GM18520 (cell line): ENCODE measurements at regions not wholly inside any gene's neighbourhood (a gene's known extent, or its start where the extent isn't known, plus 50 kb on each side); places are given as distances from the start of the nearest gene placed in this dataset.
"Not testable (repeated sequence)": the region's sequence is repeated elsewhere in the genome, so short reads cannot be mapped to it uniquely, and the experiment has no call there.

Source experiments
- ATAC-seq: cut with Tn5 transposase; IDR thresholded peaks from one replicate; pipeline ENCODE4 v1.9.1; 2021; ENCODE audit not compliant: unreplicated experiment

DNA sequence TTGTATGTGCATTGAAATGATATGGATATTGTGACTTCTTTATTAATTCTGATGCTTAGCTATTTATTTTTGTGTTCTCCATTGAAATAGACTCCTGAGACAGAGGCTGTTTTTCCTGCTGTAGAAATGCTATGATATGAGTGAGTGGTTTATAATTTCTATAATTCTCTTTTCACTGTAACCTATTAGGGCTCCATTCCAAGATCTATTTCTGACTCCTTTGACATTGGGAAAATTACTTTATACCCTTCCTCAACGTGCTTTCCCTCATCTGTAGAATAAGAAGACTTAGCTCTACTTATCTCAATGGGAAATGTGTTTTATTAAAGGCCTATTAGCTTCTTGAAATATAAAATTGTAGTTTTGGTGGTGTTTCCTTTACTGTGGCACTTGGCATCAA, 144.5 kb upstream of the RPRM start:
- ATAC-seq: no peak

DNA sequence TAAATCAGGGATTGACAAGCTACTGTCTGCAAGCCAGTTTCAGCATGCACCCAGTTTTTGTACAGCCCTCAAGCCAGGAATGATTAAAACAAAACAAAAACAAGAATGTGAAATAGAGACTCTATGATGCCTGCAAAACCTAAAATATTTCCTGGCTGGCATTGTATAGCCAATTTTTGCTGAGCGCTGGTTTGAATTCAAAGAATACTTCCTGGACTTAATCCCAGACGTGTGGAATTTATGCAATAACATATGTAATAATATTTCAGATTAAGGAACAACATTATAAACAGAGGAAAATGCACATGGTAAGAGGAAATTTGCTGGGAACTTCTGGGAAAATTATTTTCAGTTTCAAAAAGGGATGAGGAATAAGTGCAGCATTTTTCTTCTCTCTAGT, 148.1 kb upstream of the RPRM start:
- no peak for ATAC-seq

DNA sequence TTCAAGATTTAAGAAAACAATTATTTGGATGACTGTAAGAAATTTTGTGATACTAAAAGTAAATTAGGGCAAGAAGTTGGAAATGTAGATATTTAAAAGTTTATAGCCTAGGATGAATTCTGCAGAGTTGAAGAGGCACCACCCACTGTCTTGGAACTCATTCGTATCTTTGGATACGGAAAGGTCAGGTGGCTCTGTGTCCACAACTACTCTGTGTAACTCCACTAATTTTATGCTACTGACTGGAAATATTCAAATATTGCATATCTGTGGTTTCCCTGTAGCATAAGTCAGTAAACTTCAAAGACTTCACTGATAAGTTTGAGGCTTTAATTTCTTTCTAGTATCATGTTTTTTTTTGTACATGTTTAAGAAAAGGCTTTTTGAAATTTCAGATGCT, 156.9 kb upstream of the RPRM start:
- no peak for ATAC-seq

DNA sequence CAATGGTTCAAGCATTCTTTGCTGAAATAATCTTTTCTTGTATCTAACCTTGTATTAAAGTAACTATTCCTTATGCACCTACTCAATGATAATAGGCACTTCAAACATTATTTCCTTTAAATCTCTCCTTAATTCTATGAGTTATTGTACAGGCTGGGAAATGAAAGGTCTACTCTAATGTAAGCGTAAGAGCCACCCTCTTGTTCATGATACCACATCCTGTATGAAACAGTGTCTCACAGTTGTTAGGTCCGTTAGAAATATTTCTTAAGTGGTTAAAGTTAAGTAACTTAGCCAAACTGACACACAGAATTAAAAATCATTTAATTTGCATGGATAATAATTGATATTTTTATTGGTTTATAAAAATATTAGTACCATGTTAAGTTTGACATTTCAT, 162.5 kb upstream of the RPRM start:
- no peak for ATAC-seq

DNA sequence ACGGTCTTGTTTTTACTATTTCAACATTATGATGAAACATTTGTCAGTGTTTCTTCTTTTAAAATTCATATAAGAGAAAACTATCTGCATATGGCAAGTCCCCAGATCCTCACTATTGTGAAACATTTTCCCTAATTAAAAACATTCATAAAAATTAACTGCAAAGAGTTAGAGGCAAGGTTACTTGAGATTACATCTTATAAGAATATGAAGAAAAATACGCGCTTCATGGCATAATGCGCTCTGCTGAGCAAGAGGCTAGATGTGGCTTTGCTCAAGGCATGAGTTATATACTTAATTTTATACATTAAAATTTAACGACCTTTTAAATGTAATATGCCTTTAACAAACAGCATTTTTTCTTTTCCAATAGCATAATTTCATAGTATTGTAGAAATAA, 166.4 kb upstream of the RPRM start:
- no peak for ATAC-seq

DNA sequence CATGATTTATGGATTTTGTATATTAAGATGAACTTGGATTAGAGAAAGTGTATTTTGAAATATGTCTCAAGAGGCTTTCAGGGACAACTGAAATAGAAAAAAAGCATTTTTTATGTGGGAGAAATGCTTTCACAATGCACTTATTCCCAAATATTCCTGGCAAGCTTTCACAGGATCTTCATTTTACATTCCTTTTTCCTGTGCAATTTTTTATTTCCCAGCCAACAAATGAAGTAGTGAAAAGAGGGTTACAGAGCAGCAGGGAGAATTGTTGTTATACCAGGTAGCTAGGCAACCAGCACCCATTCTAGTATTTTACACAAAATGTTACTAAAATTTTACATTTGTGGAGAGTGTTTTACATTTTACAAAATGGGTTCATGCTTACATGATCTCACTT, 167.0 kb upstream of the RPRM start:
- ATAC-seq: no peak

DNA sequence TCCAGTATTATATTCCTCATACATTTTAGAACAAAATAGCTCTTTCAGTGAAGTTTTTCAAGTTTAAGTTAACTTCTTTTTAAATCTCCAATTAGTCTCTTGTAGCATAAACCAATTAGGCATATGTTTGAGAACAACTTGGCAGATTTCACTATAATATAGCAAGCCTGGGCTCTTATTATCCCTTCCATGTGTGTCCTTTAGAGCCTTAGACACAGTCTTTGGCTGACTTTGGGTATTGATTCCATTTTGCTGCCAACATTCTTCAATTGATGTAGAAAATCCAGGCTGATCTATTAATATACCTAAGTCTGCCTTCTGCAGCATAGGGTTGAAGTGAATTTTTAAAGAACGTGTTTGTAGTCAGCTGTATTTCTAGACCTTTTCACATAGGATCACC, 179.1 kb upstream of the RPRM start:
- ATAC-seq: no peak

DNA sequence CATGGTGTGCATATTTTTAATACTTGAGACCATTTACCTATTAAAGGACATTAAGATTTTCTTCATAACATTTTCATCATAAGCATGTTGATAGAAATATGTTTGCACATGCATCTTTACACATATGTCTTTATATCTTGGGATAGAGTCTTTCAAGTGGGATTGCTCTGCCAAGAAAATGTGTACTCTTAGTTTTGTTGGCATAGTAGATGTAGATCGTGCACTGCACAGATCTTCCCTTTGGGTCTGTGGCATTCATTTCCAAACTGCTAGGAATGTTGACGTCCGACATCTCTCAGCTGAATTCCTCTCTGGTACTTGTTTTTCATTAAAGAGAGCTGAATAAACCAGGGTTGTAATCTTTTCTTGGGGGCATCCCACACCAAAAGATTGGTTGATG, 183.2 kb upstream of the RPRM start:
- no peak for ATAC-seq

DNA sequence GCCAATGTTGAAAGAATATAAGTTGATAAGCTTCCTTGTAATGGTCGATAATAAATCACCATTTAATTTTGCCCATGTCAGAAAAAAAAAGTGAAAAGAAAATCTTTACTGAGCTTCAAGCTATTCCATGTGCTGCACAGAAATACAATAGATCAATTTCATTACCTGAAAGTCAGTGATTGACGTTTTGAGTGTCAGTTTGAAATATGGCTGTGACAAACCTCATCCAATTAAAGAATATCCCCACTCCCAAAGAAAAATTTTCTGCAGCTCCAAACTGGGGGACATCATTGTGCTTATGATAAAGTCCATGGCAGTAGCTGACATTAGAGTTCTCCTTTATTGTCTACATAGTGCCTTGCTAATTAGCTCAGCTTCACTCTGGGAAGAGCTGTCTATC, 184.8 kb upstream of the RPRM start:
- no peak for ATAC-seq

DNA sequence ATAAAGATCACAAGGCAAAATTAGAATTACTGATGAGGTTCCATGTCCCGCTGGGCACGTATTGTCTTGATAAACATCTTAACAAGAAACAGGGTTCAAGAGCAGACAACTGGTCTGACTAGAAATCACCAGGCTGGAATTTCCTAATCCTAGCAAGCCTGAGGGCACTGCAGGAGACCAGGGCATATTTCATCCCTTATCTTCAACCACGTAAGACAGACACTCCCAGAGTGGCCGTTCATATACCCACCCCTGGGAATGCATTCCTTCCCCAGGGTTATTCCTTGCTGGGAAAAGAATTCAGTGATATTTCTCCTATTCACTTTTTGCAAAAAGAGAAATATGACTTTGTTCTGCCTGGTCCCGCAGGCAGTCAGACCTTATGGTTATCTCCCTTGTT, 185.4 kb upstream of the RPRM start:
- ATAC-seq: not testable (repeated sequence)

DNA sequence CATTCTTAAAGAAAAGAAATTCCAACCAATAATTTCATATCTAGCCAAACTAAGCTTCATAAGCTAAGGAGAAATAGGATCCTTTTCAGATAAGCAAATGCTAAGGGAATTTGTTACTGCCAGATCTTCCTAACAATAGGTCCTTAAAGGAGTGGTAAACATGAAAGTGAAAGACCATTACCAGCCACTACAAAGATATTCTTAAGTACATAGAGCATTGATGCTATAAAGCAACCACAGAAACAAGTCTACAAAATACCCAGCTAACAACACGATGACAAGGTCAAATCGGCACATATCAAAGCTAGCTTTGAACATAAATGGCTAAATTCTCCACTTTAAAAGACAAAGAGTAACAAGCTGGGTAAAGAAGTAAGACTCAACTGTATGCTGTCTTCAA, 188.9 kb upstream of the RPRM start:
- ATAC-seq: no peak

DNA sequence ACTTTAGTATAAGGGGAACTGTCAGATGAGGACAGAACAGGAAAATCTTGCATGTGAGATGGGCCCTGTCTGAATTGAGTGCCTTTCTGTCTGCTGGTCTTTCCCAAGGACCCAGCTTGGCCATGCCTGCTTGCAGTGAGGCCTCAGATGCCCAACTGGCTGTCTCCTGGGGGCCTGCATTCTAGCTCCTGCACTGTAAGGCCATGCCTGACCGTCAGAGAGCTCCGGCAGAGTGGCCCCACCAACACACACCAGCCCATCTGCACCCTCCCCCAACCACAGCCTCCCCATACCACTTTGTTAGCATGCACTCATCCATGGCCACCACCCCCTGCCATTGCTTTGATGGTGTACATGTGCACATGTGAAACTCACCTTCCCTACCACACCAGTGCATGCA, 190.4 kb upstream of the RPRM start:
- ATAC-seq: no peak

DNA sequence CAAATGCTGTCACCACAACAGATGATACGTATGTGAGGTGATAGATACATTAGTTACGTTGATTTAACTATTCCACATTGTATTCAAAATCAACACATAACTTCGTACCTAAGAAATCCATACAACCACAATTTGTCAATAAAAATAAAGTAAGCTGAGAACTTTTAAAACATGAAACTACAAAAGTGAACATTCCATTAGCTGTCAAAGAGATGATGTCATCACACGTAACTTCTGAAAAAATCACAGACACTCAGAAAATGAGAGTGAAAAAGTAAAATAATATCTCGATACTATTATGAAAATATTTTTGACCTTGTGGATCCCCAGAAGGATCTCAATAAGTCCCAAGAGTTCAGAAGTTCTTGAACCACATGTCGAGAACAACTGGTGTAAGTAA, 161.6 kb upstream of the GALNT13 start:
- no peak for ATAC-seq

DNA sequence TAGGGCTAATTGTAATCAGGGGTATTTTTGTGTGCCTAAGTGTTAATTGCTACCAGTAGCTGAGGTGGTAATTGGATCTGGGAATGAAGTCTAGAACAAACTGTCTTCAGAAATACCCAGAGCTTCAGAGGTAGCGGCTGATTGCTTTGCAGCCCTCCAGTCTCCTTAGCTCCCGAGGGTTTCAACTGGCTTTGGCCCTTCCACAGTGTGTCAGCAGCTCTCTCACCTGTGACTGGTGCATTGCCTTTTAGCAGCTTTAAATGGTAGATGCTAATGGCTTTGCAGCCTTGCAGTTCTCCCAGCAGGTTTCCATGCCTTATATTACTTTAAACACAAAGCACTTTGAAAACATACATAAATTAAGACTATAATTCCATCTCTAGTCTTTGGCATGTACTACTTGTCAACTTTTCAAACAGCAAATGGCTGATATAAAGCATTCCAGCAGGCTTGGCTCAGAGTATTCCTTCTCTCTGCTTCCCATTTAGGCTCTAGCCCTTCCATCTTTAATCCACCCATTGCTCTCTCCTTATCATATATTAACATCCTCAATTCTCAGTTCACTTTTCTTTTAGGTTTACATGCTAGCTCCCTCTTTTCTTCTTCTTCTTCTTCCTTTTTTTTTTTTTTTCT, 156.4 kb upstream of the GALNT13 start:
- ATAC-seq: no peak

DNA sequence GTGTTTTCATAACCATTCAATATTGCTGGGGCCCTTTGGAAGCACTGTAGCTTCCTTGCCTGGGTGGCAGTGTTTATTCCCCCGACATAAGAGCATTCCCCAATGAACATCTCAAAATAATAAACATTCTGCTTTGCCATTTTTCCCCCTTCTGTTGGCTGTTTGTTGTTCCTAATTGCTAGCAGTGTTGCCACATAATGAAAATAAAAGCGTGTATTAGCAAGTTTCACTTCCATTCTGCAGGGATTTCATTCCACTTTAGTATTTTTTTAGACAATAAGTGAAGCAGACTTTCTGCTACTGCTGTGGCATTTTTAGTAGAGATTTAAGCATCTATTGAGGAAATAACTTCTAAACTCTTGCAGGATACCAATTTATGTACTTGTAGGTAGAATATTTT, 154.7 kb upstream of the GALNT13 start:
- ATAC-seq: no peak

DNA sequence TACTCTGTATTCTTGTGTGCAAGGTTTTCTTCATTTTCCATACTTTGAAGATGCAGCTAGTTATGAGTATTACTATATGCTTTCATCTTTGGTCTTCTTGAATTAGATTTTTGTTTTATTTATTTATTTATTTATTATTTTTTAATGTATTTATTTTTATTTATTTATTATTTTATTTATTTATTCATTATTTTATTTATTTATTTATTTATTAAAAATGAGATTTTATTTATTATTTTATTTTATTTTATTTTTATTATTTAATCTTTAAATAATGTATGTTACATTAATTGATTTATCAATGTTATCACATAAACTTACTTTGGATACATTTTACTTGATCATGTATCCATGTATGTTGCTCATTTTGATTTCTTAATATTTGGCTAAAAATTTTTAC, 132.3 kb upstream of the GALNT13 start:
- ATAC-seq: no peak

DNA sequence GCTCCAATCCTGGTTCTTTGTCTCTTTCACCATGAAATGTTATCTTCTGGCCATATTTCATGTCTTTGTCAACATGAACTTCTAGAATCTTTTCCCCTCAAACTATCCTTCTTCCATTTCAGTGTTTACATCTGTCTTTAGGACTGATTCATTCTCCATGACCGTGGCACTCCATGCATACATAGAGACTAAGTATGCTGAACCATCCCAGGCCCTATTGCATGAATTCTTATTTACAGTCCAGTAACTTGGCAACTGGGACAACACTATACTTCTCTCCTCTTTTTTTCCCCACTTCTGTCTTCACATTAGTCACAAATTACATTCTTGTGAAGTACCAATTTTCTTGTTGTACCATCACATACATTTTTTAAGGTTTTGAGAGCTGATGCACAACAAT, 109.8 kb upstream of the GALNT13 start:
- no peak for ATAC-seq

DNA sequence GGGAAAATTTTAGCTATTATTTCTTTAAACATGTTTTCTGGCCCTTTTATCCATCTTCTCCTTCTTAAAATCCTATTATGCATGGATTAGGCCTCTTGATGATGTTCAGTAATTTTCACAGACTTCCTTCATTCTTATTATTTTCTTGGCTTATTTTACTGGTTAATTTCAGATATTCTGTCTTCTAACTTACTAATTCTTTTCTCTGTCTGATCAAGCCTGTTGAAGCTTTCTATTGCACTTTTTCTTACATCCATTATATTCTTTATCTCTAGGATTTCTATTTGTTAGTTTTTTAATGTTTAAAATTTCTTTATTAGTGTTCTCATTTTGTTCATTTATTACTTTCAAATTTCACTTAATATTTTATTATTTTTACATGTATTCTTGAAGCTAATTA, 105.3 kb upstream of the GALNT13 start:
- no peak for ATAC-seq

DNA sequence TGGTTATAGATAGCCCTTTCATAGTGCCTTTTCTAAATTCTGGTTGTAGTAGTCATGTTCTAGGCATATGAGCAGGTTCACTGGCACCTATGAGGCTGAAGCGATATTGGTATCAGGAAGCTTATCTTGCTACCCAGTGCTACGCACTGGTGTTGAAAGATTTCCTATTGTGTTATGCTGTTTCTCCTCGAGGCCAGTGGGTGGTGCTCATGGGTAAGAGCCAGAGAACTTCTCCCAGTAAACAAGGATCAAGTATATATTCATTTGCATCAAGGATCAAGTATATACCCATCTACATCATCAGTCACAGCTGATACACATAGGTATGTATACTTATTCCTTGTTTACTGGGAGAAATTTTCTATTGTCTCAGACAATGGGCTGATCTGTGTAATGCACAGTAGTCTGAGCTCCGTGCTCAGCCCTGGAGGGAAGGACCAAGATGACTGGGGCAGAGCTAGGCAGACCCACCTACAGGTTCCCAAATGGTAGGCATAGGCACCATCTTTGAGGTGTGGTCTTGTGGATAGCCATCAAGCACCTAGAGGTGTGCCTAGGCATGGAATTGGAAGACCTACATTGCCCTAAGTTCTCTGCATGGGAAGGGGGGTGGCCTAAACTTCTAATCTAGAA, 101.2 kb upstream of the GALNT13 start:
- ATAC-seq: no peak

DNA sequence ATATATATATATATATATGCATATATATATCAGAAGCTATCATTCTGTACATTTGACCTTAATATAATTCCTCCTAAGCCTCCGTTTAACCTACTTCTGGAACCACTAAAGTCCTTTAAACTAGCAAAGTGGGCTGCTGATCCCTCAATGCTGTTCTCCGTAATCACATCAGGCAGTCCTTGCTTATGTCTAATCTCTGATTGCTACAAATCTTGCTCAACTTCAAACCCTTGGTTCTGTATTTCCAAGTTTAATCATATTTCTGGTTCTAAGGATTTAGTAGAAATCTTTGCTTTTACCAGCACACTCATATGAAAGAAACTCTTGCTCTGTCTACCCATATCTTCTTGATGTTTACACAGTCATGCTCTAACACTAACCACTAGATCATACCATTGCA, 91.5 kb upstream of the GALNT13 start:
- ATAC-seq: no peak

DNA sequence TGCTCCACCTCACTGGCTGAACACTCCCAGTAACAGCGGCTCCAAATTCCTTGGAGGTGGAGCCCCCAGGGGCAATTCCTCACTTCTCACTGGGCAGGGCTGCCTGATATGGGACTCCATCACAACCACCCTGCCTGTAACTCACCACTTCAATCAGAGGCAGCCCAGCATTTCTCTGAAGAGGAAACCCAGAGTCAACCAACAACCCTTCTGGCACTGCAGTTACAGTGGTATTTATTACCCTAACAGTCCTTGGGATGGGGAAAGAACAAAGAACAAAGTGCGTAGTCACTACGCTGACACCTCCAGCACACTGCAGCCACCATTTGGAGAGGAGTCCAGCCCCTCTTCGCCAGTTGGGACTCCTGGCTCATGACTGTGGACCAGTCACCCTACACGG, 85.7 kb upstream of the GALNT13 start:
- no peak for ATAC-seq

DNA sequence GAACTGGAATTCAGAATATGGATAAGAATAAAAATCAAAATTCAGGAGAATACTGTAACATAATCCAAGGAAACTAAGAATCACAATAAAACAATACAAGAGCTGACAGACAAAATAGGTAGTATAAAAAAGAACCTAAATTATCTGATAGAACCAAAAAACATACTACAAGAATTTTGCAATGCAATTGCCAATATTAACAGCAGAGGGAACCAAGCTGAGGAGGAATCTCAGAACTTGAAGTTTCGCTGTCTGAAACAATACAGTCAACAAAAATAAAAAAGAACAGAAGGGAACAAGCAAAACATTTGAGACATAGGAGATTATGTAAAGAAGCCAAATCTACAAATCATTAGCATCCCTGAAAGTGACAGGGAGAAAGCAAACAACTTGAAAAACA, 84.1 kb upstream of the GALNT13 start:
- no peak for ATAC-seq

DNA sequence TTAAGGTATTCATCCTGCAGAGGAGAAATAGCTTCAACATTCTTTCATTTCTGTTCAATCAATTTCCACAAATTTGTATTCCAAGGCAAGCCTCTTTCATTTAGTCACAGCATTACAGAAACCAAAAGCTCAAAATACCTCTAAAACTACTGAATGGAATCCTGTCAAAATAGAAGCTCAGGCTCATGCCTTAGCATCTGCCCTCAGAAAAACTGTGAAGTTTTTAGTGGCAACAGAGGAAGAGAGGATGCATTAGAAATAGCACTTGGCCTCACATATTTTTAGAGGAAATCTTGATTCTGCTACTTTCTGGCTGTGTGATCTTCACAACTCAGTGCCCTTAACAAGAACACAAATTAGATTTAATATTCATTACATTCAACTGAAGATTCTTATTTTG, 69.1 kb upstream of the GALNT13 start:
- ATAC-seq: no peak
